GM19397 (cell line): ENCODE measurements at regions not wholly inside any gene's neighbourhood (a gene's known extent, or its start where the extent isn't known, plus 50 kb on each side); places are given as distances from the start of the nearest gene placed in this dataset.

Experiments used
- ATAC-seq: cut with Tn5 transposase; IDR thresholded peaks from one replicate; pipeline ENCODE4 v1.9.1; 2021; ENCODE audit warnings: mild to moderate bottlenecking, moderate library complexity; ENCODE audit not compliant: unreplicated experiment

GRCh38 chr10:65847436-65848230 is 1078.2 kb upstream of the LRRTM3 start:
- no peak for ATAC-seq

- ATAC-seq: no peak
These were observed 1067.0 kb upstream of the LRRTM3 start for GRCh38 chr10:65858841-65859240.

- ATAC-seq: no peak
These were observed 1064.6 kb upstream of the LRRTM3 start for GRCh38 chr10:65861249-65861648.
